B cell (primary cell): ENCODE measurements at regions not wholly inside any gene's neighbourhood (a gene's known extent, or its start where the extent isn't known, plus 50 kb on each side); places are given as distances from the start of the nearest gene placed in this dataset.

Experiments
- EZH2 ChIP-seq: IDR thresholded peaks from 2 replicates; pipeline ENCODE4 v1.6.1; 2012; ENCODE audit warnings: borderline replicate concordance, low read depth, mild to moderate bottlenecking, moderate library complexity, low read length; ENCODE audit not compliant: insufficient read depth, poor library complexity, severe bottlenecking
- TF ChIP-seq, protein P1 (sequence below): fragments of 200-600 bp; IDR thresholded peaks from one replicate; pipeline ENCODE4 v1.8.0; 2022; ENCODE audit warnings: antibody characterized with exemption, mild to moderate bottlenecking

DNA sequence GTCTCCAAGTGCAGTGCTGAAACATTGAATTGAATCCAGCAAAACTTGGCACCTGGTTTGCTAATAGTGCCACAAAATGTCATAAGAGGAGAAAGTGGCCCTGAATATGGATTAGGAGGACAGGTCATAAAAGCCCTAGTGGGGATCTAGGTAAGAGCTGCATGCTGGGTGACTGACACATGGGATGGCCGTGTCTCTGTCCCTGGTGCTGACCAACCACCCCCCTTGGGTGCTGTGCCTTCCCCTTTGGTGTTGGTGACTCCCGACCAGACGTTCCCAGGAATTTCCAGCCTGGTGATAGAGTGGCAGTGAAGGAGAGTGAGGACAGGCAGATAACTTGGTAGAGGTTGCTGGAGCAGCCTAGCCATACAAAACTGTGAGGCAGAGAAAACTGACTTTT lies 142.8 kb downstream of the VRK1 start:
- TF ChIP-seq, protein P1, sequence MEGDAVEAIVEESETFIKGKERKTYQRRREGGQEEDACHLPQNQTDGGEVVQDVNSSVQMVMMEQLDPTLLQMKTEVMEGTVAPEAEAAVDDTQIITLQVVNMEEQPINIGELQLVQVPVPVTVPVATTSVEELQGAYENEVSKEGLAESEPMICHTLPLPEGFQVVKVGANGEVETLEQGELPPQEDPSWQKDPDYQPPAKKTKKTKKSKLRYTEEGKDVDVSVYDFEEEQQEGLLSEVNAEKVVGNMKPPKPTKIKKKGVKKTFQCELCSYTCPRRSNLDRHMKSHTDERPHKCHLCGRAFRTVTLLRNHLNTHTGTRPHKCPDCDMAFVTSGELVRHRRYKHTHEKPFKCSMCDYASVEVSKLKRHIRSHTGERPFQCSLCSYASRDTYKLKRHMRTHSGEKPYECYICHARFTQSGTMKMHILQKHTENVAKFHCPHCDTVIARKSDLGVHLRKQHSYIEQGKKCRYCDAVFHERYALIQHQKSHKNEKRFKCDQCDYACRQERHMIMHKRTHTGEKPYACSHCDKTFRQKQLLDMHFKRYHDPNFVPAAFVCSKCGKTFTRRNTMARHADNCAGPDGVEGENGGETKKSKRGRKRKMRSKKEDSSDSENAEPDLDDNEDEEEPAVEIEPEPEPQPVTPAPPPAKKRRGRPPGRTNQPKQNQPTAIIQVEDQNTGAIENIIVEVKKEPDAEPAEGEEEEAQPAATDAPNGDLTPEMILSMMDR, result no peak
- TF ChIP-seq EZH2, result no peak
